Trophoblast cell (in vitro differentiated cells and primary cell): ENCODE measurements at regions not wholly inside any gene's neighbourhood (a gene's known extent, or its start where the extent isn't known, plus 50 kb on each side); places are given as distances from the start of the nearest gene placed in this dataset.

Source experiments
- DNase-seq, 2 donors: peaks; one replicate each; pipeline ENCODE4 v3.0.0-alpha.2; 2016
- H2AFZ ChIP-seq: 2 replicates; pipeline ENCODE4 v1.6.1; 2013; ENCODE audit warnings: low read length, moderate library complexity, mild to moderate bottlenecking; ENCODE audit not compliant: insufficient read depth, poor library complexity
- H2AK5ac ChIP-seq: 2 replicates; pipeline ENCODE4 v1.6.1; 2013; ENCODE audit warnings: mild to moderate bottlenecking, low read length
- H2BK120ac ChIP-seq: 2 replicates; pipeline ENCODE4 v1.6.1; 2013; ENCODE audit warnings: low read length, mild to moderate bottlenecking, moderate library complexity; ENCODE audit not compliant: insufficient read depth, poor library complexity
- H2BK12ac ChIP-seq: 2 replicates; pipeline ENCODE4 v1.6.1; 2013; ENCODE audit warnings: mild to moderate bottlenecking, low read length, moderate library complexity
- H2BK5ac ChIP-seq: 2 replicates; pipeline ENCODE4 v1.6.1; 2013; ENCODE audit warnings: low read length, low read depth, moderate library complexity, mild to moderate bottlenecking; ENCODE audit not compliant: poor library complexity
- H3K14ac ChIP-seq: 2 replicates; pipeline ENCODE4 v1.6.1; 2013; ENCODE audit warnings: mild to moderate bottlenecking, low read length
- H3K18ac ChIP-seq: 2 replicates; pipeline ENCODE4 v1.6.1; 2013; ENCODE audit warnings: mild to moderate bottlenecking, low read length
- H3K23ac ChIP-seq: 2 replicates; pipeline ENCODE4 v1.6.1; 2013; ENCODE audit warnings: low read length
- H3K27ac ChIP-seq: 2 replicates; pipeline ENCODE4 v1.5.1; 2013; ENCODE audit warnings: low read depth, mild to moderate bottlenecking, inconsistent platforms, low read length, moderate library complexity
- H3K27me3 ChIP-seq: 2 replicates; pipeline ENCODE4 v1.6.1; 2013; ENCODE audit warnings: inconsistent platforms, mild to moderate bottlenecking, low read length, moderate library complexity; ENCODE audit not compliant: insufficient read depth
- H3K36me3 ChIP-seq, 2 experiments: 1 replicate in 1 of 2; 2 replicates in 1 of 2; pipeline ENCODE4 v1.6.1; 2013; ENCODE audit warnings: low read length in 2 of 2, mild to moderate bottlenecking in 2 of 2, moderate library complexity in 1 of 2; ENCODE audit not compliant: insufficient read depth in 2 of 2, control insufficient read depth in 1 of 2
- H3K4ac ChIP-seq: 2 replicates; pipeline ENCODE4 v1.6.1; 2013; ENCODE audit warnings: low read depth, mild to moderate bottlenecking, low read length, moderate library complexity
- H3K4me1 ChIP-seq, 2 experiments: 1 replicate in 1 of 2; 2 replicates in 1 of 2; pipeline ENCODE4 v1.6.1; 2013; ENCODE audit warnings: low read length in 2 of 2, mild to moderate bottlenecking in 2 of 2, moderate library complexity in 1 of 2; ENCODE audit not compliant: insufficient read depth in 2 of 2, control insufficient read depth in 1 of 2
- H3K4me2 ChIP-seq: 2 replicates; pipeline ENCODE4 v1.6.1; 2013; ENCODE audit warnings: inconsistent platforms, mild to moderate bottlenecking, low read length, moderate library complexity
- H3K4me3 ChIP-seq: 2 replicates; pipeline ENCODE4 v1.5.1; 2013; ENCODE audit warnings: mild to moderate bottlenecking, low read depth, low read length, inconsistent platforms
- H3K79me1 ChIP-seq: one replicate; pipeline ENCODE4 v1.6.1; 2013; ENCODE audit warnings: low read length
- H3K79me2 ChIP-seq: 2 replicates; pipeline ENCODE4 v1.6.1; 2013; ENCODE audit warnings: low read length, mild to moderate bottlenecking; ENCODE audit not compliant: control insufficient read depth, insufficient read depth, poor library complexity
- H3K9ac ChIP-seq: 2 replicates; pipeline ENCODE4 v1.6.1; 2013; ENCODE audit warnings: mild to moderate bottlenecking, low read length
- H3K9me3 ChIP-seq: 2 replicates; pipeline ENCODE4 v1.6.1; 2013; ENCODE audit warnings: low read depth, mild to moderate bottlenecking, control low read depth, inconsistent platforms, low read length; ENCODE audit not compliant: insufficient read depth
- H4K12ac ChIP-seq: 2 replicates; pipeline ENCODE4 v1.6.1; 2013; ENCODE audit warnings: low read depth, mild to moderate bottlenecking, low read length, moderate library complexity
- H4K8ac ChIP-seq: 2 replicates; pipeline ENCODE4 v1.6.1; 2013; ENCODE audit warnings: low read depth, mild to moderate bottlenecking, low read length, moderate library complexity
- H4K91ac ChIP-seq: one replicate; pipeline ENCODE4 v1.6.1; 2013; ENCODE audit warnings: low read depth, mild to moderate bottlenecking, low read length, moderate library complexity
- WGBS: extraction: QIAGEN DNeasy Blood & Tissue Kit; methylation state at CpG from one replicate; pipeline ENCODE4 v1.1.7; 2013; ENCODE audit warnings: missing lambda C conversion rate; ENCODE audit not compliant: insufficient read length, insufficient coverage; ENCODE audit errors: extremely low coverage; 5-methylcytosine and 5-hydroxymethylcytosine counted together

- Histone ChIP-seq H3K27ac (peak overlapping the region; percentile 50), H2AFZ (no peak overlapping the region), H3K79me1 (peaks cover 2% of the 10 kb centered on the region), H3K14ac (no peak overlapping the region), H2AK5ac (no peak overlapping the region), H3K18ac (no peak overlapping the region), H3K4ac (no peak overlapping the region), H2BK120ac (no peak overlapping the region), H2BK5ac (no peak overlapping the region), H4K91ac (no peak overlapping the region), H3K36me3 (no peaks in the 10 kb centered on the region), H3K4me3 (no peak overlapping the region), H3K79me2 (no peaks in the 10 kb centered on the region), H4K8ac (no peak overlapping the region), H2BK12ac (no peak overlapping the region), H4K12ac (no peak overlapping the region), H3K4me2 (no peak overlapping the region), H3K23ac (no peak overlapping the region), H3K4me1 (peaks cover 7 to 13% of the 10 kb centered on the region in 2 experiments), H3K9me3 (peaks cover 4% of the 10 kb centered on the region), H3K27me3 (no peaks in the 10 kb centered on the region), H3K9ac (no peak overlapping the region)
- no CpG with 5 or more reads among the region's 10 CpGs for WGBS
- DNase-seq: peak; percentile 83 to 97
Observed at GRCh38 chr21:17901458-17902079, 82.4 kb upstream of the C21orf91 start.

DNA sequence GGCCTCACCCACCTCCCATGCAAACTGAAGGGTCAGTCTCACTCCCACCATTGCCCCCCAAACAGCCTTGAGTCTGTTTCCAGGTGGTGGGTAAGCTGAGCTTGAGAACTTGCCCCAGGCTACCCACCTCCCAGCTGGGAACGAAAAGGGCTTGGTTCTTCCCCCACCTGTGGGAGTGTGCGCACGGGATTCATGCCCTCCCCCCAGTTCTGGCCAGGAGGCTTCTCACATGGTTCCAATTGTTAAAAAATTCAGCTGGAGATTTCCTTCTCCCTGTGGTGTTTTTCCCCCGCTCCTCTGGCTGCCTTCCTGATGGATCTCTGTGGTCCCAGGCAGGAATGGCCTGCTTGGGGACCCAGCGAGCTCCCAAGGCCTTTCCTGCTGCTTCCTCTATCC, 81.8 kb upstream of the C21orf91 start:
- peaks cover 2% of the 10 kb centered on the region for H3K79me1 ChIP-seq
- no peak overlapping the region for H3K23ac ChIP-seq
- no peak overlapping the region for H3K18ac ChIP-seq
- H2AK5ac ChIP-seq: no peak overlapping the region
- no peak overlapping the region for H3K9ac ChIP-seq
- H3K27me3 ChIP-seq: no peaks in the 10 kb centered on the region
- no peak for DNase-seq
- H4K91ac ChIP-seq: peak overlapping the region; percentile 42
- H3K27ac ChIP-seq: peak overlapping the region; percentile 15
- WGBS: no CpG with 5 or more reads among the region's 5 CpGs
- H2BK120ac ChIP-seq: no peak overlapping the region
- peak overlapping the region; percentile 23 for H2AFZ ChIP-seq
- H2BK5ac ChIP-seq: no peak overlapping the region
- peaks cover 7 to 13% of the 10 kb centered on the region in 2 experiments for H3K4me1 ChIP-seq
- H3K4me2 ChIP-seq: no peak overlapping the region
- H3K14ac ChIP-seq: no peak overlapping the region
- H2BK12ac ChIP-seq: peak overlapping the region; percentile 15
- H3K36me3 ChIP-seq: no peaks in the 10 kb centered on the region
- no peak overlapping the region for H3K4me3 ChIP-seq
- no peak overlapping the region for H3K4ac ChIP-seq
- H3K9me3 ChIP-seq: peaks cover 4% of the 10 kb centered on the region
- no peak overlapping the region for H4K8ac ChIP-seq
- no peak overlapping the region for H4K12ac ChIP-seq
- H3K79me2 ChIP-seq: no peaks in the 10 kb centered on the region

GRCh38 chr21:17900281-17900989, 81.3 kb upstream of the C21orf91 start:
- Histone ChIP-seq H2BK5ac (no peak overlapping the region), H3K4me3 (no peak overlapping the region), H3K27me3 (no peaks in the 10 kb centered on the region), H3K4me1 (peaks cover 7 to 13% of the 10 kb centered on the region in 2 experiments), H2BK12ac (peak overlapping the region; percentile 15), H2AFZ (peak overlapping the region; percentile 23), H3K4ac (no peak overlapping the region), H3K4me2 (no peak overlapping the region), H3K27ac (peak overlapping the region; percentile 15), H3K23ac (no peak overlapping the region), H4K91ac (peak overlapping the region; percentile 42), H3K79me1 (peaks cover 2% of the 10 kb centered on the region), H3K79me2 (no peaks in the 10 kb centered on the region), H3K36me3 (no peaks in the 10 kb centered on the region), H4K12ac (no peak overlapping the region), H3K9ac (no peak overlapping the region), H2BK120ac (peak overlapping the region; percentile 8), H4K8ac (no peak overlapping the region), H3K14ac (no peak overlapping the region), H3K9me3 (peaks cover 4% of the 10 kb centered on the region), H3K18ac (no peak overlapping the region), H2AK5ac (no peak overlapping the region)
- peak in 1 of 2 donors; percentile 7 for DNase-seq
- WGBS: no CpG with 5 or more reads among the region's 8 CpGs

DNA sequence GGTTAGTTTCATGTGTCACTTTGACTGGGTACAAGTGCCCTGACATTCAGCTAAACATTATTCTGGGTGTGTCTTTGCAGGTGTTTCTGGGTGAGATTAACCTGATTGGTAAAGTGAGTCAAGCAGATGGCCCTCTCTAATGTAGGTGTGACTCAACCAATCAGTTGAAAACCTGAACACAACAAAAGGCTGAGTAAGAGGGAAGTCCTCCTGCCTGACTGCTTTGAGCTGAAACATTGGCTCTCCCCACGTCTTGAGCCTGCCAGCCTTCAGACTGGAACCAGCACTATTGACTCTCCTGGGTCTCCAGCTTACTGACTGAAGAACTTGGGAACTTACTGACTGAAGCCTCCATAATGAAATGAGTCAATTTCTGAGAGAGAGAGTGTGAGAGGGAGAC, 70.0 kb upstream of the C21orf91 start:
- no peaks in the 10 kb centered on the region for H3K27me3 ChIP-seq
- H2BK12ac ChIP-seq: no peak overlapping the region
- no peak overlapping the region for H3K18ac ChIP-seq
- H2AFZ ChIP-seq: no peak overlapping the region
- H3K23ac ChIP-seq: no peak overlapping the region
- no peaks in the 10 kb centered on the region for H3K36me3 ChIP-seq
- H3K4ac ChIP-seq: no peak overlapping the region
- H3K9ac ChIP-seq: no peak overlapping the region
- no peak for DNase-seq
- no peak overlapping the region for H3K4me2 ChIP-seq
- no peak overlapping the region for H3K27ac ChIP-seq
- H3K14ac ChIP-seq: no peak overlapping the region
- no CpG with 5 or more reads among the region's 1 CpG for WGBS
- no peaks in the 10 kb centered on the region for H3K9me3 ChIP-seq
- H3K79me1 ChIP-seq: no peaks in the 10 kb centered on the region
- H3K79me2 ChIP-seq: no peaks in the 10 kb centered on the region
- no peak overlapping the region for H2BK120ac ChIP-seq
- no peak overlapping the region for H4K91ac ChIP-seq
- H4K8ac ChIP-seq: no peak overlapping the region
- H3K4me1 ChIP-seq: no peaks in the 10 kb centered on the region
- no peak overlapping the region for H2BK5ac ChIP-seq
- H2AK5ac ChIP-seq: no peak overlapping the region
- H4K12ac ChIP-seq: no peak overlapping the region
- H3K4me3 ChIP-seq: no peak overlapping the region
